Panc1 (cell line): ENCODE measurements at regions not wholly inside any gene's neighbourhood (a gene's known extent, or its start where the extent isn't known, plus 50 kb on each side); places are given as distances from the start of the nearest gene placed in this dataset.

Experiments
- ATAC-seq: fragments of 200-7000 bp; cut with Tn5 transposase; 2 replicates; pipeline ENCODE4 v1.9.1; 2020; ENCODE audit warnings: mild to moderate bottlenecking, moderate library complexity
- BruUV-seq: library from RNA; stranded (reverse); fragments of 400-500 nt; replicated peaks from 2 replicates; lab custom pipeline; 2021; lab: Mats Ljungman, UMichigan
- CTCF ChIA-PET: fragments of 300-600 bp; sonication (Branson Sonifier 250); formaldehyde crosslinking; loops from one replicate; lab custom pipeline; 2022; ENCODE audit warnings: antibody characterized with exemption; lab: Charles Lee
- POLR2A ChIA-PET: fragments of 300-600 bp; sonication (Branson Sonifier 250); formaldehyde crosslinking; loops from one replicate; lab custom pipeline; 2022; ENCODE audit warnings: antibody characterized with exemption; lab: Charles Lee
- DNase-seq: peaks from one replicate; pipeline ENCODE4 v3.0.0-alpha.2; 2010; ENCODE audit warnings: low read depth, low spot score
- H3K27ac ChIP-seq: 2 replicates; pipeline ENCODE4 v1.5.1; 2011; ENCODE audit warnings: mild to moderate bottlenecking, low read length, inconsistent platforms
- H3K27me3 ChIP-seq: fragments of 200-500 bp; sonication (Bioruptor generic); 2 replicates; pipeline ENCODE4 v1.6.0; 2014; ENCODE audit warnings: low read length, inconsistent platforms; ENCODE audit not compliant: control insufficient read depth, insufficient read depth
- H3K36me3 ChIP-seq: fragments of 200-500 bp; sonication (Bioruptor generic); 2 replicates; pipeline ENCODE4 v1.5.1; 2014; ENCODE audit warnings: inconsistent platforms, mild to moderate bottlenecking, low read length, moderate library complexity; ENCODE audit not compliant: control insufficient read depth, insufficient read depth
- H3K4me1 ChIP-seq: 2 replicates; pipeline ENCODE4 v1.5.1; 2011; ENCODE audit warnings: inconsistent platforms, mild to moderate bottlenecking, low read length, moderate library complexity; ENCODE audit not compliant: control insufficient read depth, insufficient read depth
- H3K4me3 ChIP-seq, 2 experiments: 2 replicates each; pipeline ENCODE4 v1.5.1; 2011 to 2012; ENCODE audit warnings: low read depth in 2 of 2, low read length in 2 of 2, mild to moderate bottlenecking in 2 of 2, inconsistent platforms in 1 of 2, moderate library complexity in 1 of 2
- H3K9me3 ChIP-seq: fragments of 200-500 bp; sonication (Bioruptor generic); 2 replicates; pipeline ENCODE4 v1.5.1; 2014; ENCODE audit warnings: low read depth, mild to moderate bottlenecking, inconsistent platforms, low read length, moderate library complexity; ENCODE audit not compliant: control insufficient read depth, insufficient read depth
- CTCF ChIP-seq: fragments of 450-650 bp; IDR thresholded peaks from 2 replicates; pipeline ENCODE4 v1.5.1; 2017; ENCODE audit warnings: mild to moderate bottlenecking
- POLR2AphosphoS5 ChIP-seq: IDR thresholded peaks from 2 replicates; pipeline ENCODE4 v1.6.1; 2012; ENCODE audit warnings: mild to moderate bottlenecking, low read depth, low read length, moderate library complexity
- SIN3A ChIP-seq: IDR thresholded peaks from 2 replicates; pipeline ENCODE4 v1.6.1; 2012; ENCODE audit warnings: low read depth, mild to moderate bottlenecking, low read length, moderate library complexity, borderline replicate concordance; ENCODE audit not compliant: insufficient read depth
- TCF7L2 ChIP-seq: IDR thresholded peaks from 2 replicates; pipeline ENCODE4 v1.6.1; 2011; ENCODE audit warnings: mild to moderate bottlenecking, low read depth, low read length, inconsistent platforms
- in situ Hi-C: cut with HindIII; loops from 2 replicates; pipeline ENCODE4 v1.10.0; 2016; ENCODE audit warnings: low sequenced_read_pairs, low pct_unique_long_range_greater_than_20kb
- intact Hi-C: fragments of 100-400 bp; cut with micrococcal nuclease; formaldehyde crosslinking; loops from one replicate; pipeline ENCODE4 v1.10.0; 2022; ENCODE audit not compliant: unreplicated experiment
- TF ChIP-seq, protein P1 (sequence below), 2 experiments: IDR thresholded peaks; 2 replicates each; pipeline ENCODE4 v1.6.1; 2011 to 2012; ENCODE audit warnings: low read depth in 2 of 2, control low read depth in 1 of 2, low read length in 1 of 2, mild to moderate bottlenecking in 1 of 2, moderate library complexity in 1 of 2; ENCODE audit not compliant: insufficient read depth in 1 of 2

DNA sequence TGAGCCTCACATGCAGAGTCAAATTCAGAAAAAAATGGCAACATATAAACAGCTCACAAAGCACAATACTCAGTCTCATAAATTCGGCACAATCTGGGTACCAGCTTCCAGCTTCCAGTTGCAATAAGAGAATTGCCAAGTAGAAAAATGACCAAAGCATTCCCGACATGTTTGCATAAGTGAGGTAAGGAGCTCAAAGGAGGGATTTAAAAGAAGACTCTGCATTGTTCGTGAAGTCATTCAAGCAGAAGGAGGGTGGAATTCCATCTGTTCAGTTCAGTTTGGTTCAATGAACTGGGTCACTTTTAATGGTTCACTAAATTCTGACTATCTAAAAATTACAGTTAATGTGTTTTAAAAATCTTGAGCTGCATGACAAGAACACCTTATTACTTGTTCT is 106.7 kb upstream of the KLHL14 start:
- Histone ChIP-seq H3K27ac (no peak overlapping the region), H3K36me3 (no peaks in the 10 kb centered on the region), H3K9me3 (no peaks in the 10 kb centered on the region), H3K4me1 (no peaks in the 10 kb centered on the region), H3K4me3 (no peak overlapping the region), H3K27me3 (no peaks in the 10 kb centered on the region)
- in situ Hi-C loops (no loop called here), intact Hi-C loops (no loop called here)
- CTCF ChIA-PET, result no interaction called here
- POLR2A ChIA-PET, result no interaction called here
- ATAC-seq (no peak), DNase-seq (no peak)
- BruUV-seq, result no TSS peak
- TF ChIP-seq TCF7L2 (no peak), SIN3A (no peak), POLR2AphosphoS5 (no peak), CTCF (no peak)
- TF ChIP-seq, protein P1, sequence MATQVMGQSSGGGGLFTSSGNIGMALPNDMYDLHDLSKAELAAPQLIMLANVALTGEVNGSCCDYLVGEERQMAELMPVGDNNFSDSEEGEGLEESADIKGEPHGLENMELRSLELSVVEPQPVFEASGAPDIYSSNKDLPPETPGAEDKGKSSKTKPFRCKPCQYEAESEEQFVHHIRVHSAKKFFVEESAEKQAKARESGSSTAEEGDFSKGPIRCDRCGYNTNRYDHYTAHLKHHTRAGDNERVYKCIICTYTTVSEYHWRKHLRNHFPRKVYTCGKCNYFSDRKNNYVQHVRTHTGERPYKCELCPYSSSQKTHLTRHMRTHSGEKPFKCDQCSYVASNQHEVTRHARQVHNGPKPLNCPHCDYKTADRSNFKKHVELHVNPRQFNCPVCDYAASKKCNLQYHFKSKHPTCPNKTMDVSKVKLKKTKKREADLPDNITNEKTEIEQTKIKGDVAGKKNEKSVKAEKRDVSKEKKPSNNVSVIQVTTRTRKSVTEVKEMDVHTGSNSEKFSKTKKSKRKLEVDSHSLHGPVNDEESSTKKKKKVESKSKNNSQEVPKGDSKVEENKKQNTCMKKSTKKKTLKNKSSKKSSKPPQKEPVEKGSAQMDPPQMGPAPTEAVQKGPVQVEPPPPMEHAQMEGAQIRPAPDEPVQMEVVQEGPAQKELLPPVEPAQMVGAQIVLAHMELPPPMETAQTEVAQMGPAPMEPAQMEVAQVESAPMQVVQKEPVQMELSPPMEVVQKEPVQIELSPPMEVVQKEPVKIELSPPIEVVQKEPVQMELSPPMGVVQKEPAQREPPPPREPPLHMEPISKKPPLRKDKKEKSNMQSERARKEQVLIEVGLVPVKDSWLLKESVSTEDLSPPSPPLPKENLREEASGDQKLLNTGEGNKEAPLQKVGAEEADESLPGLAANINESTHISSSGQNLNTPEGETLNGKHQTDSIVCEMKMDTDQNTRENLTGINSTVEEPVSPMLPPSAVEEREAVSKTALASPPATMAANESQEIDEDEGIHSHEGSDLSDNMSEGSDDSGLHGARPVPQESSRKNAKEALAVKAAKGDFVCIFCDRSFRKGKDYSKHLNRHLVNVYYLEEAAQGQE (IDR thresholded peaks at IDR 0.05; ENCODE audit: insufficient read depth in 1 of 2, low read depth in 2 of 2, low read length in 1 of 2), result no peak

- no peak overlapping the region for H3K27ac ChIP-seq
- ChIA-PET CTCF (no interaction called here), POLR2A (no interaction called here)
- in situ Hi-C loops (no loop called here), intact Hi-C loops (no loop called here)
- no peaks in the 10 kb centered on the region for H3K27me3 ChIP-seq
- BruUV-seq, result no TSS peak
- H3K4me1 ChIP-seq, result no peaks in the 10 kb centered on the region
- H3K36me3 ChIP-seq, result no peaks in the 10 kb centered on the region
- DNase-seq (no peak), ATAC-seq (no peak)
- TF ChIP-seq, protein P1 (IDR thresholded peaks at IDR 0.05; ENCODE audit: insufficient read depth in 1 of 2, low read depth in 2 of 2, low read length in 1 of 2), result no peak
- no peak for TF ChIP-seq SIN3A
- H3K9me3 ChIP-seq, result no peaks in the 10 kb centered on the region
- H3K4me3 ChIP-seq, result no peak overlapping the region
Measured at GRCh38 chr18:32878436-32878835, 105.6 kb upstream of the KLHL14 start.
